Stimulated activated CD4-positive, alpha-beta T cell treated with anti-CD3 and anti-CD28 coated beads, Interleukin-12 subunit alpha, Interleukin-12 subunit beta, amount 100 ng/mL, for 48 hours (primary cell): ENCODE measurements at regions not wholly inside any gene's neighbourhood (a gene's known extent, or its start where the extent isn't known, plus 50 kb on each side); places are given as distances from the start of the nearest gene placed in this dataset.
"Not testable (repeated sequence)": the region's sequence is repeated elsewhere in the genome, so short reads cannot be mapped to it uniquely, and the experiment has no call there.

Experiments
- DNase-seq, 3 donors: peaks; one replicate each; pipeline ENCODE4 v3.0.0-alpha.2; 2020; ENCODE audit warnings: low read depth in 2 of 3, low spot score in 1 of 3

DNA sequence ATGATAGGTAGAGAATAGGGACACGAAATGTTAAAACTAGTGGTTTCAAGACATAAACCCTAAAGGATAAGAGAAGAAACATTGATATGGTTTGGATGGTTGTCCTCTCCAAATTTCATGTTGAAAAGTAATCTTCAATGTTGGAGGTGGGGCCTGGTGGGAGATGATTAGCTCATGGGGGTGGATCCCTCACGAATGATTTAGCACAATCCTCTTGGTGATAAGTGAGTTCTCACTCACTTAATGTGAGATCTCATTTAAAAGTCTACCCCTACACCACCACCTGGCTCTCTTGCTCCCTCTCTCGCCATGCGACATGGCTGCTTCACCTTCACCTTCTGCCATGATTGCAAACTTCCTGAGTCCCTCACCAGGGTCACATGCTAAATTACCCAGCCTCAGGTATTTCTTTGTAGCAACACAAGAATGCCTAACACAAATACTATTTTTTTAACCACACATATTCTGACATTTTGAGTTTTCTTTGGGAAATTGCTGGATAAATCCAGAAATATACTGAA is 242.4 kb upstream of the PHF14 start:
- no peak for DNase-seq

DNA sequence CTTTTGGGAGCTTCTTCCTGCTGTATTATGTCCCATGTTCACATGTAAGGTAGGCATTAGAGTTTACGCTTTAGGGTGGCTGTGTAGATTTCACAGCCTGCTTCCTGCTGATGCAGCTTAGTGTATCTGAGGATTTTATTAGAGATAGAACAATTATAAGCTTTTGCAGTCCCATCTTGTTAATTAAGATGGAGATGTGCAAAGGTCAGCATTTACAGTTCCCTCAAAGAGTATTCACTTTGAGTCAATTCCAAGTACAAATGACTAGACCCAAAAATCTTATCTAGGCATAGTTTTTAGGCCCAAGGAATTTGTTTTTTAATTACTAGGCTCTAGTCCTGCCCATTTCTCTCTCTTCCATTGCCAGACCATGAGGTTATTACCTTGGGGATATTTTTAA is 239.9 kb upstream of the PHF14 start:
- no peak for DNase-seq

DNA sequence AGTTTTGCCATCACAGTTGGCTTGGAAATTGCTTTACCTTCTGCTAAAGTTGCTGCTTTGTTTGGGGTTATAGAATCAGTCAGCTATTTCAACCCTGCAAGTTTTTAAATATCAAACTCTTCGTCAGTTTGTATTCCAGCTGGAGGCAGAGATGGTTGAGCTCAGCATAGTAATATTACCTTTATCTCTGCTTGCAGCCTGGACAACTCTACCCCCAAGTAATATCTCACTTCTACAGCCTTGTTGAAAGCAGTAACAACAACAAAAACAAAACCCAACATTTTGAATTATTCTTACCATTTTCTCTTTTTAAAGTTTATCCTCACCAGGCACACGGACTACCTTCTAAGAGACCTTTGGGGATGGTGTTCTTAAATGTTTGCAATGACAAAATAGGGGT is 239.1 kb upstream of the PHF14 start:
- no peak for DNase-seq

DNA sequence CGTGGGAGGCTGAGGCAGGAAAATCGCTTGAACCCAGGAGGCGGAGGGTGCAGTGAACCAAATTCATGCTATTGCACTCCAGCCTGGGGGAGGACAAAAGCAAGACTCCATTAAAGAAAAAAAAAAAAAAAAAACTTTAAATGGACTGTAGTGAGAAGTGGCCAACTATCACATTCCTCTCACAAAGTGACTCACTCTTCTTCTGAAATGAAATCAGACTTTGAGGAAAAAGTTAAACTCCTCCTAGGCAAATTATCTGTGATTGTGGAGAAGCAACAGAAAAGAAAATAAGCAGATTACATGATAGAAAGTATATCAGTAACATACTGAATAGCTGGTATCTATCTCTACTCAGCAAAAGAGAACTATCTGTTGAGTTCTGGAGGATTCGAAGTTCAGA is 234.3 kb upstream of the PHF14 start:
- no peak for DNase-seq

DNA sequence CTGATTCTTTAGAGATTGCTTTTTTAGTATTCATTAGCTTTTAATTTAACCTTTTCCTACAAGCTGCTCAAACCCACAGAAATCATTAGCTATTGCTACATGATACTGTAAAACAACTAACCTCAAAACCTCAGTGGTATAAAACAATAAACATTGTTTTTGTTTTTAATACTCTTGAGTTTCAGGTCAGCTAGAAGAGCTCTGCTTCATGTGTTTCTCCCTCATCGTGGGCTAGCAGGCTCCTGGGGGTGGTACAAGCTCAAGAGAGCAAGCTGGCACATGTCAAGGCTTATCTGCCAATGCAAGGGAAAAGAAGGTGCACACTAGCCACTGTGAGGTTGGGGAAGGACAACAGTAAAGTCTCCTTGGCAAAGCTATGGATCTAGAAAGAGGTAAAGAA is 232.9 kb upstream of the PHF14 start:
- DNase-seq = no peak

DNA sequence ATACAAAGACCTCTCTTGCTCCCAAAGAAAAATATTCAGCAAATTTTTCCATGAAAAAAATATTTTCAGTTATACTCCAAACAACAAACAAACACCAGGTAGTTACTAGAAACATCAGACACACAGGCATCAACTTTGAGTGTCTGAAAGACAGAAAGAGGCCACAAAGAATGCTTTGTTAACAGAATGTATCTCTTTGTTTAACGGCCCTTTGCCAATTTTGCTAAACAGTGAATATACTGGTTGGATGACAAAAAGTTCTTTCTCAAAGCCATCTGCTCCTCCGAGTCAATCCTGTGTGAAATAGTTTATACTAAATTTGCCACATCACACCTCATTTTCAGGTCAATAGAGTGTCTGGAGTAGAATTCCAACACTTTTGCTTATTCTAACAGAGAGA is 216.7 kb upstream of the PHF14 start:
- DNase-seq = no peak

DNA sequence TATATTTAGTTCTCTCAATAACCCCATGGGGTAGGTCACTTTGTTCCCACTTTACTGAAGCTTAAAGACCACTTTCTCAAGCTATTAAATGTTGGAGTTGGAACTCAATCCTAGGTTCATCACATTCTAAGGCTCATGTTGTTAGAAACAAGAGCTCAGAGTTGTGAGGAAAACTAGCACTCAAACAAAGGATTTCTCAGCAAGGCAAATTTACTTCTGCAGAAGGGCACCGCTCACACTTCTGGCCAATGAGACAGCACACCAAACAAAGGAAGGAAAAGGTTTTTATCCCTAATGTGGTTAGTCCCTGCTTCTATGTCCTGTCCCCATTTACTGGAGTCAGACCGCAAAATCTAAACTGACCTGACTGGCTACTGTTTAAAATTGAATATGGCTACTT is 214.6 kb upstream of the PHF14 start:
- no peak for DNase-seq

DNA sequence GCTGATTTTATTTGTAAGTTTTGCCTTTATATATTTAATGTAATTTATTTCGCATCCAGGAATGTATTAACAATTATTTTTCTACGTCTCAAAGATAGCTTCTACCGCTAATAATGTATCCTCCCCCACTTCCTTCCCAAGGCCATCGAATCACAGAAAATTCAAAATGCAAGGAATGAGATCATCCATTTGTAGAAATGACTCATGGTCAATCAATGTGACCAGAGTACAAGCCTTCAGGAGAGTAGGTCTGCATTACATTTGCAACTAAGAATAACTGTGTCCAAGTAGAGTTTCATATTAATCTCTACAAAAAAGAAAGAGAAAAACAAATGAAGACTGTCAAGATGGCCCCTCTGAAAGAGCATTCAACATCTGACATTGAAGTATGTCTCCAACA is 205.9 kb upstream of the PHF14 start:
- no peak for DNase-seq

DNA sequence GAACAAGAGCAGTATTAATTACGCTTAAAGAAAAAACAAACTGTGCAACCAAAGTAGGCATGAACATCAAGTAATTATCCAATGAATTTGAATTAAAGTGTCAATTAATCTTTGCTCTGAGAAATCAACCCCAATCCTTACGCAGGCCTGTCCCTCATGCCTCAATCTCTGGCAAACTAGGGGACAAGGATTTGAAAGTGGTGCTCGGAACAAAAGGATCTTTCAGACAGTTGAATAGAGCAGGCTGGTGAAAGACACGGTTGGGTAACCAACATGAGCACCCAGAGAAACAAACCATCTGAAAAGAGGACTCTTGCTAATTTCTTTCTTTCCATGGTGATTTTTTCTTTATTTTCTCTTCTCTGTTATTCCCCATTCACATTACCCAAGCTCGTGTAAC is 203.5 kb upstream of the PHF14 start:
- no peak for DNase-seq

DNA sequence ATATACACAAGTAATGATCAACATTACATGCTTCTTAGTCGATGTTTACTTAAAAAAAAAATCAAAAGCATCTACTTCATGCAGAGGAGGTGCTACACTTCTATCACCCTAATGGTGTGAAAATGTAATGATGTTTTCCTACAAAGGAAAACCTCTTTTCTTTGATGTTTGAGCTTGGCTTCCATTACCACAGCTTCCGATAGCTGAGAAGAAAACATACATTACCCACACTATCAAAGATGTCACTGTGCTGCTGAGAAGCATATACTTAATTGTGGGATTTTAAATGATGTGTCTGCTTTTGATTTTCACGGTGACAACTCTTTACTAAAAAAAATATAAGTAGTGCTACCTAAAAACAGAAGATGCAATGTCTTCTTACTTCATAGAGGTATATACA is 200.2 kb upstream of the PHF14 start:
- DNase-seq = no peak

DNA sequence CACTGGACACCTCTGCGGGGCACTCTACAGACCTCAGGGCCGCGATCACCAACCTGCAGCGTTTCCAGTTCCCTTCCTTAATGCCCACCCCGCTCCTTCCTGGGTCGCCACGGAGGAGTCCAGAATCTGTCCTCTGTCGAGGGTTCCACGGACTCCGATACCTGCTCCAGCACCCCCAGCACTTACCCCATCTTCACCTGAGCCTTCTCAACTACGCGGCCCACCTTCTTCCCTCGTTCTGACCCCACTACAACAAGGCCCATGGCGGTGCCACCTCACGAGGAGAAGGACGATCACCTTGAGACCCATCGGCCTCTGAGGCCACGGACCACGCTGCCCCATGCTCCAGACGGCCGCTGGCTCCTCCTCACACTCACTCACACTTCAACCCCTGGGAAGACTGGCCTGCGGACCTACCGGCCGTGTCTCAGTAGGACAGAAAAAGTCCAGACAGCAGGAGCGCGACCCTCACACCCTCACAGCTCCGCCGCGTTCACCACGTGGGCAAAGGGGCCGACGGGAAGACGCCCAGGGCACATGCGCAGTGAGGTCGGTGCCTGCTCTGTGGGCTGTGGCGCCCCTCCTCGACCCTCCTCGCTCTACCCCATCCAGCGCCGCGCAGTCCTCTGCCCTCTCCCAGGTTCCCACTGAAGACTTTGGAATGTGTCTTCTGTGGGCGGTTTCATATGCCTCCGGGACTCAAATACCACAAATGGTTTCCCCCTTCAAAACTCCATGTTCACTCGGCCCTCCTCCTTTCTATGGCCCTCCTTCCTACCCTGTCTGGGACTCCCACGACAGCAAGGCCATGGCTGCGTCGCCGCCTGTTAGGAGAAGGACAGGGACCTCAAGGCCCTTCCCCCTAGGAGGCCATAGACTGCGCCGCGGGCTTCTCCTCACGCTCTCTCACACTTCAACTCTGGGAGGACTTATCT is 193.9 kb upstream of the PHF14 start:
- DNase-seq = no peak

DNA sequence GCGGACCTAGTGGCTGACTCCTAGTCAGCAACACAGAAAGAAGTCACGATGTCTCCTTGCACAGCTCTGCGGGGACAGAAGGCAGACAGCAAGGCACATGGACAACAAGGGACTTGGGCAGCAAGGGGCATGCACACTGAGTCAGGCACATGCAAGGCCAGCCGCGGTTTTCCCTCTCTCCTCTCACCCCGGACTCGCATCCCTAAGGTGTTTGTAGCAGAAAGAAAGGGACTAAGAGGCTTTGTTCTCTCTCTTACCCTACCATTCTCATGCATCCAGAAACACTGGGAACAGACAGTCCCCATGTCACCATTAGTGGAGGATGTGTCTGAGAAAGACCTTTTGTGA is 193.3 kb upstream of the PHF14 start:
- no peak for DNase-seq

DNA sequence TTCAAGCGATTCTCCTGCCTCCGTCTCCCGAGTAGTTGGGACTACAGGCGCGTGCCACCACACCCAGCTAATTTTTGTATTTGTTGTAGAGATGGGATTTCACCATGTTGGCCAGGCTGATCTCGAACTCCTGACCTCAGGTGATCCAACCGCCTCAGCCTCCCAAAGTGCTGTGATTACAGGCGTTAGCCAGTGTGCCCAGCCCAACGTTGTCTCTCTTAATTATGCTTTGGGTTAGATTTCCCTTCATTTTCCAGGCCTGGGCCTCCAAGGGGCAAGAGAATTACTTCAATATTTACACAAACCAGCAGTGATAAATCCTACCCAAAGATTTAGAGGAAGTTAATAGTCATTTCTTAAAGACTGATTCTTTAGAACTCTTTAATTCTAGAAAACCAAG is 186.7 kb upstream of the PHF14 start:
- DNase-seq = not testable (repeated sequence)

DNA sequence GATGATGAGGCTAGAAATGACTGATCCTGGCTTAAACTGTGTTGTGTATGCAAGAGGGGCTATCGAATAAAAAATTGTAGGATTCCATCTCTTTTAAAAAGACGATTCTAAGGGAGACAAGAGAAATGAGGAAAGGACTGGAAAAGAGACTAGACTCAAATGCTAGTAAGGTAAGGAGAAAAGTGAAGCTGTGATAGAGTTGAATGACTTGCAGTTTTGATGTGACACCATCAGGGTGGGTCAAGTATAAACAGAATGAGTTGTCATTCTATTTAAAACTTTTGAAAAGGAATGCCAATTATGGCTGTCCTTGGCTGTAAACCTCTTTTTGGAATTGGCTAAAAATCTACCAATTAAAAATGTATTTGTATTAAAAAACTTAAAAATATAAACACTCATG is 184.5 kb upstream of the PHF14 start:
- DNase-seq = no peak

DNA sequence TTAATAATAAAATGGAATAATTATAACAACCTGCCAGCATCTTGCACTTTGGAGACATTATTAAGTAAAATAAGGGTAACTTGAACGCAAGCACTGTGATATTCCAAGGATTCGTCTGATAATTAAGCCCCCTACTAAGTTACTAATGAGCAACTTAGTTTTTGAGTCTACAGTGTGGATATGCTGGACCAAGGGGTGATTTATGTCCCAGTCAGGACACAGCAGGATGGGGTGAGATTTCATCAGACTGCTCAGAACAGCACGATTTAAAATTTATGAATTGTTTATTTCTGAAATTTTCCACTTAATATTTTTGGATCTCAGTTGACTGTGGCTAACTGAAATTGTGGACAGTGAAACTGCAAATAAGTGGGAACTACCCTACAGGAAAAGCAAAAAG is 182.8 kb upstream of the PHF14 start:
- DNase-seq = no peak

DNA sequence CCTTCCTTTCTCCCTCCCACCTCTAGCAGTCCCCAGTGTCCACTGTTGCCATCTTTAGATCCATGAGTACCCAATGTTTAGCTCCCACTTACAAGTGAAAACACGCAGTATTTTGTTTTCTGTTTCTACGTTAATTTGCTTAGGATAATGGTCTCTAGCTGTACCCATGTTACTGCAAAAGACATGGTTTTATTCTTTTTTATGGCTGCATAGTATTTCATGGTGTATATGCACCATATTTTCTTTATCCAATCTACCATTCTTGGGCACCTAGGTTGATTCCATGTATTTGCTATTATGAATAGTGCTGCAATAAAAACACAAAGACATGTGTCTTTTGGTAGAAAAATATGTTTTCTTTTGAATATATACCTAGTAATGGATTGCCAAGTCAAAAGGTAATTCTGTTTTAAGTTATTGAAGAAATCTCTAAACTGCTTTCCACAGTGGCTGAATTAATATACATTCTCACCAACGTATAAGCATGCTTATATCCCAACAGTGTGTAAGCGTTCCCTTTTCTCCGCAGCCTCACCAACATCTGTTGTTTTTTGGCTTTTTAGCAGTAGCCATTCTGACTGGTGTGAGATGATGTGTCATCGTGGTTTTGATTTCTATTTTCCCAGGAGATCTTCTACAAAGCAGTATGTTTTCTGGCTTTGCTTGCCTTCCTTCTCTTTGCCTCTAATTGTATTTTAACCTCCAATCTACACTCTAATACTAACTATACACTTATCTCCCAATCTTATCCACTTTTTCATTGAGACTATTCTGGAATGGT is 179.5 kb upstream of the PHF14 start:
- no peak for DNase-seq

DNA sequence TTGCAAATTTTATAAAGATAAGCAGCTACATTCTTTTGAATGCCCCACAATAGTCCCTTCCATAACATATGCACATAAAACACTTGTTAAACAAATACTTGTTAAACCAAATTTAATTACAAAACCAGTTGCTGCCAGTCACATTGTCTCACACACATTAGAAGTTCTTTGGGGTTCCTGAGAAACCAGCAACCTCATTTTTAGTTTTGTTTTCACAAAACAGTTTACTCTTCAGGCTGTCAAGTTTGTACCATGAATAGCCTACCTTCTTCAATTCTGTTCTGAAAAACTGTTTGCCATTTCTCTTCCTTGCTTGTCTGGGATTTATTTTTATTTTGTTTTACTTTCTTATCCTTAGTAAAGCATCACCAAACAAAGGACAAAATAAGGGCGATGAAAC is 176.5 kb upstream of the PHF14 start:
- DNase-seq = no peak

DNA sequence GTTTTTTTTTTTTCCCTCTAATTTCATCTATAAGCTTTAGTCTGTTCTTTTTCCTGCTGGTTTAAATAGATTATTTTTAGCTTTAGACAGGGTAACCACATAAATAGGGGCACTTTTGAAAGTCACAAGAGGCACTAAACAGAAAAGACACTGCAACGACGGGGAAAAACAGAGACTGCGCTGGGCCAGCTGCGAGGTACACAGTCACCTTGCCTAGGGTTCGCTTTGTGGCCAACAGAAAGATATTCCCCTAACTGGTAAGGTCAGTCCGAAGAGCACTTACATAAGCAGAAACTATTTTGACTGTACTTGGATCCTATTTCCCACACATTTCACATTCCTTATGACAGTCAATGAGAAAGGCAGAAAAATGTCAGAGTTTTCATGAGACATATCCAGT is 175.6 kb upstream of the PHF14 start:
- no peak for DNase-seq

DNA sequence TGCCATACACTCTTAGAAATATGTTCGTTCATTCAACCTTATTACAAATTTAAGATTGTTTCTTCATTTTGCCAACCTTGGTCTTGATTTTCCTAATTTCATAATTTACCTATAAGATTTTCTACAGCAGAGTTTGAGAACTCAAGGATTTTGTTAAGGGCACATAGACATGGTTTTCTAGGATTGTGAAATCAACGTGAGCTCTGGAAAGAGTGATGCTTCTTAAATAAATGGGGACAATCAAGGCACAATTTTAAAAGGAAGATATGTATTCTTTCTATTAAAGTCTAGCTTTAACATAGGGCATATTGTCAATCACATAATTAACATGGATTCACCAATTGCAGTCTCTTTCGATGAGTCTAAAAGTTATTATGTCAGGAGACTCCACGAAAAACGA is 174.2 kb upstream of the PHF14 start:
- no peak for DNase-seq

DNA sequence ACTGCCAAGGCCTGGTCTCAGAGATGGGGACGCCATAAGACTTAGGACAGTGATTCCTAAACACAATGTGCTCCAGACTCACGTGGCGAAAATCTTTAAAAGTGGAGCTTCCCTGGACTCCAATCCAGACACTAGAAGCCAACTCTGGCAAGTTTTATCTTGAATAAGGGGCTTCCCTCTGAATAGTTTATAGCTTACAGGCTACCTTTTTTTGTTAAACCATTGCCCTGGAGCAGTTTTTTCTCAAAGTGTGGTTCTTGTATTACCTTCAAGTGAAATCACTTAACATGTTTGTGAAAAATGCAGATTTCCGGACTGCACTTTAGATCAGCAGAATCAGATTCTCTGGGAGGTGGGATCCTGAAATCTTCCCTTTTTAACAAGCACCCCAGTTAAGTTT is 171.7 kb upstream of the PHF14 start:
- DNase-seq = no peak

DNA sequence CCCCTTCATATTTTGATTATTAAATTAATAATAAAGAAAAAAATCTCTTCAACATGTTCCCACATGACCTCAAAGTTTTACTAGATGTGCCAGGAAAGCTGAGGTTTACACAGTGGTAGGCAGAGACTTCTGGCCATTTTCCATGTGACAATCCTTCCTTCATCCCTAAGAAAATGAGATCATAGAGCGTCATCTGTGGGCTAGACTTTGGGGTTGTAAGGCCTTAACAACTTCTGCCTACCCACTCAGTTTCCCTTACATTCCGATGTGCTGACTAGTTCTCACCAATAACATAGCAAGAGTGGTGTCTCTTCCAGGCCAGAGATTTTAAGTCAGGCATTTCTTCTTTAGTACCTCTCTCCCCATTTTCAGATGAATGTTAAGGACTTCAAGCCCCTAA is 171.1 kb upstream of the PHF14 start:
- DNase-seq = no peak

DNA sequence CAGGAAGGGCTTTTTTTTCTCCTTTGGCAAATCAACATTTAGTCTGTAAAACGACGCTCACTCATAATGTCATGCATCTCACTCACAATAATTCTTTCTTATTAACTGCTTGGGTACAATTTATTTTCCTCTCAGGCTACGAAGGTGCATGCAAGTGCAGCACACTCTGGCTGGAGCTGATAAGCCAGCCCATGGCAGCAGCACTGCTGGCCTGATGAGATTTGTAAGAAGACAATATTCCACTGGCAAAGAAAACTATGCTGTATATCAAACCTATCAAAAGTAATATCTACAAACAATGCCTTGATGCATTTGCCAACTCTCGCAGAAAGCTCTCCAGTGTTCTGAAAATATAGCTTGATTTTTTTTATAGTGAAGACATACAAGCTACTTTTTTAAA is 170.0 kb upstream of the PHF14 start:
- no peak for DNase-seq
